Lower leg skin (tissue), 3 donors: ENCODE measurements at regions not wholly inside any gene's neighbourhood (a gene's known extent, or its start where the extent isn't known, plus 50 kb on each side); places are given as distances from the start of the nearest gene placed in this dataset.

Source experiments
- CTCF ChIP-seq, 3 donors: fragments of 450-650 bp; IDR thresholded peaks; one replicate each; pipeline ENCODE4 v1.5.1; 2016; ENCODE audit warnings: antibody characterized with exemption in 3 of 3, mild to moderate bottlenecking in 3 of 3, moderate library complexity in 2 of 3
- POLR2A ChIP-seq, 2 donors: fragments of 450-650 bp; IDR thresholded peaks; one replicate each; pipeline ENCODE4 v1.6.1; 2016 to 2017; ENCODE audit warnings: antibody characterized with exemption in 2 of 2, mild to moderate bottlenecking in 1 of 2, moderate library complexity in 1 of 2

- no peak for TF ChIP-seq CTCF (IDR thresholded peaks at IDR 0.05)
- TF ChIP-seq POLR2A (IDR thresholded peaks at IDR 0.05): no peak
These were observed 1064.0 kb upstream of the SEMA6A start for GRCh38 chr5:117638581-117638980.
